ENCODE measurements at regions not wholly inside any gene's neighbourhood (a gene's known extent, or its start where the extent isn't known, plus 50 kb on each side); places are given as distances from the start of the nearest gene placed in this dataset.

DNA sequence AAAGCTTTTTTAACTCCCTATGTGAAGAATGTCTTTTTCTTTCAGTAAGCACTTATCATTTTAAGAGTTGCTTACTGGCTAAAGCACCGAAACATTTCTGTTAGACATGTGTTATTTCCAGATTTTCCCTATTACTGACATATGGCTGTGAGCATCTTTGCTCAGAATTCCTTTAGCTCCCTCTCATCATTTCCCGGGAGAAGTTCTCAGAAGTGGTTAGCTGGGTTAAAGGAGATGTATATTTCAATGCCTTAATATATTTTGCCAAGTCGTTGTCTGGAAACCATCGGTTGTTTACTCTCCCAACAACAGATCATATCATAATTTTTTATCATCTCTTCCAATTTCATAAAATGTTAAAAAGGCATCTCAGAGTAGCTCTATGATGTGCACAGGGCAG lies 396.5 kb downstream of the OCA2 start:
- DNase-seq (ENCODE audit: low spot score): no peak

DNA sequence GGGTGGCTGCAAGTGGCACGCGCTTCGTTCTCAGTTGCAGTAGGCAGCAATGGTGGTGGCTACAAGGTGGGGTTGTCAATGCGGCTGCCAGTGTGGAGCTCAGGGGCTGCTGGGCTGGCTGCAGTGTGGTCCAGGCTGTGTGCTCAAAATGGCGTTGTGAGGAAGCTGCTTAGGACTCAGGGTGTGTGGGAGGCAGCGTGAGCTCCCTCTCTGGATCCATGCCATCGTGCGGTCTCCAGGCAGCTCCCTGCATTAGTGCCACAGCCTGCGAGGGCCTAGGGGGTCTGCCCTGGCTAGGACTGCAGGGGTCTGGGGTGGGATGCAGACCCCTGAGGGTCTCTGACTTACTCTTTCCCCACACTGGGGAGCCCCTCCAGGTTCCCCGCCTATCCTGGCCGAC lies 397.2 kb downstream of the OCA2 start:
- DNase-seq (ENCODE audit: low spot score): no peak

DNA sequence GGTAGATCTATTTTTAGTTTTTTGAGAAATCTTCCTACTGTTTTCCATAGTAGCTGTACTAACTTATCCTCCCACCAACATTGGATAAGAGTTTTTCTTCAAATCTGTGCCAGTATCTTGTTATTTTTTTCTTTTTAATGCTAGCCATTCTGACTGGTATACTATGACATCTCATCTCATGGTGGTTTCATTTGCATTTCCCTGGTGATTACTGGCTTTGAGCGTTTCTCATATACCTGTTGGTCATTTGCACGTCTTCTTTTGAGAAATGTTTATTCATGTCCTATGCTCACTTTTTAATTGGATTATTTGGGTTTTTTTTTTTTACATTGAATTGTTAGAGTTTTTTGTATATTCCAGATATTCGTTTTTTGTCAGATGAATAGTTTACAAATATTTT lies 398.1 kb downstream of the OCA2 start:
- no peak for DNase-seq (ENCODE audit: low spot score)

DNA sequence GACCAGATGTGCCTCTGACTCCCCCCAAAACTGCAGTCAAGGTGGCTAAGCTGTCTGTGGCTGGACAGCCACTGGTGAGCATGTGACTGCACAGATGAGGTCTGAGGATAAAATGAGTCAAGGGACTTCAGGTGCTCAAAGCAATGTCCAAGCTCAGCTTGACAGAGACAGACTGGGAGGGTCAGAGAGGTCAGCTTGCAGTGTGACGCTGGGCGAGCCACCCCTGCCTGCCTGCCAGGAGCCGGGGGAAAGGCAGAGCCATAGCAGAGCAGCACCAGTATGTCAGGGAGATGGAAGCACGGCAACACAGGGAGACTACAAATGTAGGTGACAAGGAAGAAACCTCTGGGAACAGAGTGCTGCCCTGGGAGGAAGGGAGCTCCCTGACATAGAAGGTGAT lies 399.4 kb downstream of the OCA2 start:
- DNase-seq (ENCODE audit: low spot score): no peak

DNA sequence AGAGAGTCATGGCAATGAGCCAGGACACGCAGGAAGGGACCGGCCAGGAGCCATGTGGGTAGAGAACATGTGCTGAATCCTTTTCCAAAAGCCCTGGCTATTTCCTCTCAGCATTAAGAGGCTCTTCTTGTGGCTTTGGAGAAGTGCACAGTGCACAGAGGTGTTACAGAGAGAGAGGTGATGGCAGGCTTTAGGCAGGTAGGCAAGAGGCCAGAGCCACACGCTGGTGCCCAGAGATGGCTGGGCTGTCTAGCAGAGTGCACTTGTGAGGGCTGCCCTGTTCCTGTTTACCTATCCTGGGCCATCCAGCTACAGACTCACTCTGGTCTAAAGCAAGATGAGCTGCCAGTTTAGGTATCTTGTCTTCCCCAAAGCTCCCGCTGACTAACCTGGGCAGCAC lies 402.6 kb downstream of the OCA2 start:
- no peak for DNase-seq (ENCODE audit: low spot score)

DNA sequence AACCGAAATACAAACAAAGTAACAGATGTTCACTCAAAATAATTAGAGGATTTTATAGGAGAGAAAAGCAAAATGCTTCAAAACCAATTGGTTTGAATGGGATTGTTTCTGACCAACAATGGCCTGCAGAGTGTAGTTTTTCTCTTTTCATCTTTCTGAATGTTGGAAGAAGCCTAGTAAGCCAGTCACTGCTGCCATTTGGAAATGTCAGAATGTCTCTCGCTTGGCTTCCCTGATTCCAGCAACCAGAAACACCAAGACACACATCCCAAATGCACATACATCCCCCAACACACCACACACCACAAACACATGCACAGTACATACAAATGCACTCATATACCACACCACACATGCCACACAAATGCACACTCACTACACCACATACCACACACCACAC lies 403.4 kb downstream of the OCA2 start:
- DNase-seq (ENCODE audit: low spot score): no peak

DNA sequence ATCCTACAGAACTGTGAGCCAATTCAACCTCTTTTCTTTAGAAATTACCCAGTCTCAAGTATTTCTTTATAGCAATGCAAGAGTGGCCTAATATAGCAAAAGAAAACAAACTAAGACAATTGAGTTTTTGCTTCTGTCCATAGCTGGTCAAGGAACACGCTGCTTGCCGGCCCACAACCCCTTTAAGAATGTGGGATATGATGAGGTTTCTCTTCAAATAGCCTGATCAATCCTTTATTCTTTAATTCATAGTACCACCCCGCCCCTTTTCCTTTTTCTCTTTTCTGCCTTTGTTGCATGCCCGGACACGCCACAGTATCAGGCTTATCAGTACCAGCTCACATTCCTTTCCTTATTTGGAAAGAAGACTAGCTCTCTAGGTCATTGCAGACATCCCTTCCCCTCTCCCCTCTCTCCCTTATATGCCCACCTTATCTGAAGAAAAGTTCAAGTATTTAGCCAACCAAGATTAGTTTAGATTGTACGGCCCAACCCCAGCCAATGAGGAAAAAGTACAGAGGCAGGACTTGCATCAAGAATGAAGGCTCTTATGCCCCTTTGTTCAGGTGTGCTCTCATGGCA lies 404.5 kb downstream of the OCA2 start:
- no peak for DNase-seq (ENCODE audit: low spot score)

DNA sequence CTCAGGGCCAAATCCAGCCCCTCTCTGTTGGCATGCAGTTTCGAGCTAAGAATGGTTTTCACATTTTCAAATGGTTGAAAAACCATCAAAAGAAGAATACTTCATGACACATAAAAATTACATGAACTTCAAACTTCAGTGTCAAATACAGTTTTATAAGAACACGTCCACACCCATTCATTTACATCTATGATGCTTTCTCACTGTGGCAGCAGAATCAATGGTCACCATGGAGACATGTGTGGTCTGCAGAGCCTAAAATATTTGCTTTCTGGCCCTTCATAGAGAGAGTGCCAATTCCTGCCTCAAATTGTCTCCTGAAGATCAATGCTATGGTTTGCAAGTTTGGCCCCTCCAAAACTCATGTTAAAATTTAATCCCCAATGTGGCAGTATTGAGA lies 405.8 kb downstream of the OCA2 start:
- DNase-seq (ENCODE audit: low spot score): no peak

DNA sequence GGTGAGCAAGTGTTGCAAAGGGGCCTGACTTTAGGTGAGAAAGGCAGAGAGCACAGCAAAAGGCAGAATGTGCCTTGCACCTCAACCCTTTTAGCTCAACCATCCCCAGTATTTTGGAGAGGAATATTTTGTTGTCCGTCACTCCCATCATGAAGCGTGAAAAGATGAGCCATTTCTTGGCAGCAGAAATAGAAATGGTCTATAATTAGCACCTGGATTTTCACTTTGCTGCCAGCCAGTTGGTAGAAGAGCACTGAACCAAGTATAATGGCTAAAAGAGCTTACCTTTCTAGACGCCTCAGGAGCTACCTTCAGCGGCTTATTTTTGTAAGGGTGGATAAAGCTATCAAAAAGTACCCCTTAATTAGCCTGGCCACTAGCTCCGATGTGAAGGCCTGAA lies 406.7 kb downstream of the OCA2 start:
- no peak for DNase-seq (ENCODE audit: low spot score)

DNA sequence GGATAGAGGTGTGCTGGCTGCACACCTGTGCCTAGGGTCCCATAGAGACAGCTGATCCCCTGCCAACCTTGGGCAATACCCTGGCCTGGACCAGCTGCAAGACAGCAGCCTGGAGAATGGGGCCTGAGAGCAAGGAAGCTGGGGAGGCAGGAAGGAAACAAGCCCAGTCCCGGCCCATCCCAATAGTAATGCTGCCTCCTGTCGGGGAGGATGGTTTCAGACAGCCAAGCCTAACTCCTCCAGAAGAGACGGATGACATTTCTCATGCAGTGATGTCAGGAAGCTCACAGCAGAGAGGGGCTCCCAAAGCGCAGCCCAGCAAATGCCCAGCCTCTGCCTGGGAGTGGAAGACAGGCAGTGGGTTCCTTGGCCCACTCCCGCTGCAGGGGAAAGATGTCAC lies 408.8 kb downstream of the OCA2 start:
- DNase-seq (ENCODE audit: low spot score): no peak

DNA sequence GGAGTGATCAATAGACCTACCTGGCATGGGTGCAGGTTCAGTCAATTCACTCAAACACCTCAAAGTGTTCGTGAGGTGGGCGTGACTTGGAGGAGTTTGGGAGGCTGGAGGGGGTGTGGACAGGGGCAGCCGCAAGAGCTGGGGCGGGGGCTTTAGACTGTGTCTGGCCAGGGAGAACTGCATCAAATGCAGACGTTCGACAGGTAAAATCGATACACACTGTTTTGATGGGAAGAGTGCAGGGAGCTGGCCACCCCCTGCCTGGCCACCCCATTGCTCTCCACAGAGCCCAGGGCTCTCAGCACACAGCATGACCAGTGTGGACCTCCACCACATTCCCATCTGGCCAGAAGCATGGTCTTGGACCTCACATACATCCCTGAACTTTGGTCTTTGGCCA lies 412.1 kb downstream of the OCA2 start:
- no peak for DNase-seq (ENCODE audit: low spot score)

DNA sequence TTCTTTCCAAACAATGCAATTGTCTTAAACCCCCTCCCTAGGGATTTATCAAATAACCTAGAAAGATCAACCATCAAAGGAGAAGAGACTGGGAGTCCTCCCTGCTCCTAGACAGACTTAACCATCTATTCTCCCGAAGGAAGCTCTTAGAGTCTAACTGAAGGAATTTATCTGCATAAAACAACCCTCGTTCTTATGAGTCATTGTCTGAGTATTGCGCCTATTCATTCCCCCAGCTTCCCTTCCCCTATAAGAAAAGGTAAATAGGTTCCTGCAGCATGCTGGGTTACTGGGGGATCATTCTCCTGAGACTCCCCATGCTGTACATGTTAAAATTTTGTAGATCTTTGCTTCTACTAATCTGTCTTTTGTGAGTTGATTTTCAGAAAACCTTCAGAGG lies 412.7 kb downstream of the OCA2 start:
- DNase-seq (ENCODE audit: low spot score): no peak

DNA sequence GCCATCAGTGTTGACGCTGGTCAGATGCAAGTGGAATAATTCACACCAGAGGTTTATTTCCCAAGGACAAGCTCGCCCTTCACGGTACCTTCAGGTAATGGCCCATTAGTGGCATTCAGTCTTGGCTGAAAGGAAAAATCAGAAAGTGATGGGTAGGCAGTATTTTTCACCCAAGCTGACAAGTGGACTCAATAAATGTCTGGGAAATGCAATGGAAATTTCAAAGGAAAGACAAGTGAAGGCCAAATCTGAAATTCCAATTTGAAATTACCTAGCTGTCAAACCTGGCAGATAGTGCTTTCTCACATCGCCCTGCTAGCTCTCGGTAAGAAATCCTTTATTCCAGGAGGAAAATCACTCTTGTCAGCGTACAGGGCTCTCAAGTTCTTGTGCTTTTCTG lies 413.5 kb downstream of the OCA2 start:
- DNase-seq (ENCODE audit: low spot score): no peak

DNA sequence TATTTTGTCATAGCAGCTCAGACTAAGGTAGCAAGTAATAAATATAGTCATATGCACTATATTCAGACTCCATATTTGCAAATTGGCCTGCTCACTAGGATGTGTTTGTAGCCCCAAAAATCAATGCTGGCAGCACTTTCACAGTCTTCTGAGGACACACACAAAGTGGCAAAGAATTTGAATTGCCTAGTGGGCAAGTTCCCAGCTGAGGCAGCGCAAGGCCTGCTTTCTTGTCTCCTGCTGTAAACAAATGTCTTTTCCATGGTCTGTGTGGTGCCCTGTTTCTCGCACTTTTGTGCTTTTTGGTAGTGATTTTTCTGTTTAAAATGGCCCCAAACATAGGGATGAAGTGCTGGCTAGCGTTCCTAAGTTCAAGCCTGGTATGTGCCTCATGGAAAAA lies 416.0 kb downstream of the OCA2 start:
- no peak for DNase-seq (ENCODE audit: low spot score)

DNA sequence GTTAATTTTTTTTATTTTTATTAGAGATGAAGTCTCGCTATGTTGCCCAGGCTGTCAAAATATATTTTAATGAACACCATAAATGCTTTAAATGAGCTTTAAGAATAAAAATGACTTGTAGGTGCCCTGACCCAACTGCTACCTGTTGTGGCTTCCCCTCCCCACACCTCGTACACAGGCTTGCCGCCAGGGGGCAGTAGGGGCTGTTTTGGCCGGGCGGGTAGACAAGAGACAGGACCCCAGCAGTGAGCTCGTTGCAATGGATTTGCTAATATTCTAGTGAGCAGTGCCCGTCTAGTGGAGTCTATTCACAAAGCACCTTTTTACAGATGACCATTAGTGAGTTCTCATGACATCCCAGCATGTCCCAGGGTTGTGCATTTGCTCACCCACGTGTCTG lies 418.1 kb downstream of the OCA2 start:
- peak; percentile 3 for DNase-seq (ENCODE audit: low spot score)

DNA sequence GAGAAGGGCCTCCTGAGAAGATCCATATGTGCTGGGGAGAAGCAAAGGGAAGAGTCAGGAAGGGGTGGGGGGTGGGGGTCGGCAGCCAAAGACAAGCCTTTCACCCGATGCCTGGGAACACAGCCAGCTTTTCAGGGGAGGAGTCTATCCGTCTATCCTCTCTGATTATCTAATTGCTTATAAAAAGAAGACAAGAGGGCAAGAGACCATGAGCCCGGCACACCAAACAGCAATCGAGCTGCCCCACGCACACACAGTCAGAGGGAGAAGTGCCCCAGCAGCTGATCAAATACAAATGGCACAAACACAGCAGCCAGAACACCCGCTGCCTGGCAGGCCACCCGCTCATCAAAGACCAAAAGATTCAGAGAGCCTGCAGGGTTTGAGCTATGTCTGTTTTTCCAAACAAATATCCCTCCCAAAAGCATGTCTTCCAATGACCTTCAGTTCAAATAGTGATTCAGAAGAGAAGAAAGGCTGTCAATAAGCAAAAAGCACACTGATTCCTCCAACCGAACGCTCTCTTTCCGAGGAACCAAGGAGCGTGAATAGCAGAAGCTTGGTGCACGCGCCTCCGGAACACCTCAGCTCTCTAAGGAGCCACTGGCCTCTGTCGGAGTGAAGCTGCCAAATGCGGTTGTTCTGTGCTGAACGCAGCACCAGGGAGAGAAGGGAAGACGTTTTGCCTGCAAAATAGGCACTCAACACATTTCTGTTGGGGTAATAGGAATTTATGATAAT lies 419.2 kb downstream of the OCA2 start:
- no peak for DNase-seq (ENCODE audit: low spot score)

DNA sequence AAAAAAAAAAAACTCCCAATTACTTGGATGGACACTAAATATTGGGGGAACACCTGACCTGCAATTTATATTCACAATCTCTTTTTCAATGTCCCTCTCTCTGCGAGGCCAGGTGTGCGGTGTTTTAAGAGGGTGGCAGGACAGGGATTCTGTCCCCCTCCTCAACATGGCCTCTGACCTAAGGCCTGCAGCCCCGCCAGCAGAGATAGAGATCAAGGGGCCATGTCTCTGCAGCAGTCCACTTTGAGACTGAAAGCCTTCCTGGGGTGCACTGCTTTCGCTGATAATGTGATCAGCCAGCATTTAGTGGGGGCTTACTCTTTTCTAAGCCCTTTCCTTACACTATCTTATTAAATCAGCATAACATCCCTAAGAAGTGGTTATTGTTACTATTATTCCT lies 419.9 kb downstream of the OCA2 start:
- no peak for DNase-seq (ENCODE audit: low spot score)

DNA sequence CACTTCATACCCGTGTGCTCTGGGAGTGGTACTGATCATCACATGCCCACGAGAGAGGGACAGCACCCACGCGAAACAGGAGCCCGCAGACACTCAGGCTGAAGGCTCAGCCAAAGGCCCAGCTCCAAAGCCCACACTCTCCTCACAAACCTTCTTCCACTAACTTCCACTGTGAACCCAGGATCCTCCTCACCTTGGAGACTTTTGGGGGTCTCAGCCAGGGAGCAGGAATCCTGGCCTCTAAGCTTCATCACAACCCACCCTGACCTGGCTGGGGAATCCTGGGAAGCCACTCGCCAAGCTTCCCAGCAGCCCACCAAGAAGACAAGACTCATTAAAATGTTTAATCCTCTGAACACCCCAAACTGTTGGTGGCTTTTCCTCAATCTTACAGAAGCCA lies 421.2 kb downstream of the OCA2 start:
- DNase-seq (ENCODE audit: low spot score): no peak

DNA sequence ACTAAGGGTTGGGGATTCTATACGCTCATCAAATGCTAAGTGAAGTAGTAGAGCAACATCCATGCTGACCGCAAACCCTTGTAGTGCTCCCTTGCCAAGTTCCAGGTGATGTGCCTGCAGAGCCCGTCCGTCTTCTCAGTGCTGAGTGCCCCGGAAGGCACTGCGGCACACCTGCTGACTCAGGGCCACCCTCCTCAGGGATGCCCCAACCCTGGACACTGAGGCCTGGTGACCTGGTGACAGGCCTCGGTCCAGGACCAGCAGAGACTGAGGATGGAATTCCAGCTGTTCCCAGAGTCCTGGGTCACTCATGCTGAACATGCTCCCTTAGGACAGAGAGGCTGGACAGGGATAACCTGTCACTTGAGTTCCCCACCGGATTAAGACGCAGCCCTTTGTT lies 422.5 kb downstream of the OCA2 start:
- no peak for DNase-seq (ENCODE audit: low spot score)

DNA sequence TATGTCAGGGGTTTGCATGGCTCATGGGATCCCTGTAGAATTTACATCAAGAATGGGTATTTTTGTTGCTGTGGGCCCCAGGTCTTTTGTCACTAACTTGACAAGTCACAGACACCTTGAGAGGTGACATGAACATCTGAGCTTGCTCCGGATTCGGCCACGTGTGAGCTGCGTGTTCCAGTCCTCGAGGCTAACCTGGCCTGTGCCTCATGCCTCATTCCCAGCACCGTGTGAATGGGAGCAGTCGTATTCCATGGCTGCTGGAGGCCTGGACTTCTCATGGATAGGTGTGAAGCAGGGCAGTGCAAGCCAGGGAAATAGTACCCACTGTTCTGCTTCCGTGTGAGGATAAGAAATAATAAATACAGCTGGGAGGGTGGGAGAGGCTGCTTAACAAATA lies 423.5 kb downstream of the OCA2 start:
- DNase-seq (ENCODE audit: low spot score): no peak

DNA sequence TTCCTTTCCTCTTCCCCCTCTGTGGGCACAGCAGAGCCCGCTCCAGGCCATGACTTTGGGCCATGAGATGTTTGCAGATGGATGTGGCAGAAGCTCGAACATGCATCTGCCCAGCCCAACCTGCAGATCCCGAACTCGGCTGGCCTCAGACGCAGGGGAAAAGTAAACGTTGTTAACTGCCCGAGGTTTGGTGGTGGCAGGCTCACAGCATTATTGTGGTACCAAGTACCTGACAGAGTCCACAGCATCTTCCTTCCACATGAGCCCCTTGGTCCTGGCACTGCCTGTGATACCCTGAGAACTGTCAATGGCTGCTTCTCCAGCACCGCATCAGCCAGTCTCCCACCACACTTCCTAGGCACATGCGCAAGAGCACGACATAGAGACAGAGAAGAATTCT lies 424.3 kb downstream of the OCA2 start:
- no peak for DNase-seq (ENCODE audit: low spot score)

DNA sequence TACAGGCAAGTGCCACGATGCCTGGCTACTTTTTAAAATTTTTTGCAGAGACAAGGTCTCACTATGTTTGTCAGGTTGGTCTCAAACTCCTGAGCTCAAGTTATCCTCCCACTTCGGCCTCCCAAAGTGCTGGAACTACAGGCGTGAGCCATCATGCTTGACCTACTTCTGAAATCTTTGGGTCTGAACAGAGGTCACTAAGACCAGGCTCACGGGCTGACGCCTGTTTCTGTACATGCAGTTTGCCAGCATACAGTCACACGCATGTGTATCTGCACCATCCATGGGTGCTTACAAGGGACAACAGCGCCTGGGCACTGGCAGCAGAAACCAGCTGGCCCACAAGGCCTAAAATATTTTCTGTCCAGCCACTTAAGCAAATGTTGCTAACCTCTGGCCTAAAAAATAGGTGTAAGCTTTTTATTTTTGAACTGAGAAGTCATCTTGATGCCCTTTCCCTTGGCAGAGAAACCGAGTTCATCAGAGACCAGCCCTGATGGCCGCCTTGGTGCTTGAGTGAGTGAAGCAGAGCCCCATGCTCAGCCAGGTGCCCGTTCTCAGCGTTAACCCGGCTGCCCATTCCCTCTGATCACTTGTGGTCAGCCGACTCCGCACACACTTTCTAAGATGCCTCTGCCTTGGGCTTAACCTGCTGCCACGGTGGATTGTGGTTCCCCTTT lies 425.2 kb downstream of the OCA2 start:
- DNase-seq (ENCODE audit: low spot score): no peak

DNA sequence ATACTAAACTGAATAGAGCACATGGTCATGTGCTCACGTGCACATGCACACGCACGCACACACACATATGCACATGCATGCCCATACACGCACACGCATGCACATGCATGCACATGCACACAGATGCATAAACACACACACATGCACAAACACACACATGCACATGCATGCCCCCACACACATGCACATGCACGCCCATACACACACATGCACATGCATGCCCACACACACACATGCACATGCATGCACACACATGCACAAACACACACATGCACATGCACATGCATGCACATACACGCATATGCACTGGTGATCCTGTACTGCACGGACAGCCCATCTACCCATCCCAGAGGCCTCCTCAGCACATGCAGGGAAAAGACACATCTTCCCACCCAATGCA lies 426.6 kb downstream of the OCA2 start:
- DNase-seq (ENCODE audit: low spot score): no peak
